Sigmoid colon (tissue), 4 donors: ENCODE measurements at regions not wholly inside any gene's neighbourhood (a gene's known extent, or its start where the extent isn't known, plus 50 kb on each side); places are given as distances from the start of the nearest gene placed in this dataset.

ENCODE experiments used
- EP300 ChIP-seq, 4 donors: sonication (generic); formaldehyde crosslinking; IDR thresholded peaks; one replicate each; pipeline ENCODE4 v1.6.1; 2017; ENCODE audit warnings: antibody characterized with exemption in 4 of 4
- POLR2A ChIP-seq, 2 donors: fragments of 450-650 bp; IDR thresholded peaks; one replicate each; pipeline ENCODE4 v1.6.1; 2016; ENCODE audit warnings: antibody characterized with exemption in 2 of 2, mild to moderate bottlenecking in 2 of 2, moderate library complexity in 2 of 2
- POLR2AphosphoS5 ChIP-seq, 4 donors: sonication (generic); formaldehyde crosslinking; IDR thresholded peaks; one replicate each; pipeline ENCODE4 v1.6.1; 2017; ENCODE audit warnings: antibody characterized with exemption in 4 of 4
- TF ChIP-seq, protein P1 (sequence below), 4 experiments: fragments of 450-650 bp in 3 of 4; fragments of 200-600 bp in 1 of 4; IDR thresholded peaks; one replicate each; pipeline ENCODE4 v1.5.1; 2016 to 2019; ENCODE audit warnings: antibody characterized with exemption in 4 of 4, mild to moderate bottlenecking in 3 of 4, moderate library complexity in 2 of 4

DNA sequence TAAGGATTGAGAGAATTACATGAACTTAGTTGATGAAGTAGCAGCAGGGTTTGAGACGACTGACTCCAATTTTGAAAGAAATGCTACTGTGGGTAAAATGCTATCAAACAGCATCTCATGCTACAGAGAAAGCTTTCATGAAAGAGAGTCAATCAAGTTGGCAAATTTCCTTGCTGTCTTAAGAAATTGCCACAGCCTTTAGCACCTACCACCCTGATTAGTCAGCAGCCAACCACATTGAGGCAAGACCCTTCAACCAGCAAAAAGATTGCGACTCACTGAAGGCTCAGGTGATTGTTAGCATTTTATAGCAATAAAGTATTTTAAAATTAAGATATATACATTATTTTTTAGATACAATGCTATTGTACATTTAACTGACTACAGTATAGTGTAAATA is 80.9 kb downstream of the RAP2B start:
- TF ChIP-seq, protein P1, sequence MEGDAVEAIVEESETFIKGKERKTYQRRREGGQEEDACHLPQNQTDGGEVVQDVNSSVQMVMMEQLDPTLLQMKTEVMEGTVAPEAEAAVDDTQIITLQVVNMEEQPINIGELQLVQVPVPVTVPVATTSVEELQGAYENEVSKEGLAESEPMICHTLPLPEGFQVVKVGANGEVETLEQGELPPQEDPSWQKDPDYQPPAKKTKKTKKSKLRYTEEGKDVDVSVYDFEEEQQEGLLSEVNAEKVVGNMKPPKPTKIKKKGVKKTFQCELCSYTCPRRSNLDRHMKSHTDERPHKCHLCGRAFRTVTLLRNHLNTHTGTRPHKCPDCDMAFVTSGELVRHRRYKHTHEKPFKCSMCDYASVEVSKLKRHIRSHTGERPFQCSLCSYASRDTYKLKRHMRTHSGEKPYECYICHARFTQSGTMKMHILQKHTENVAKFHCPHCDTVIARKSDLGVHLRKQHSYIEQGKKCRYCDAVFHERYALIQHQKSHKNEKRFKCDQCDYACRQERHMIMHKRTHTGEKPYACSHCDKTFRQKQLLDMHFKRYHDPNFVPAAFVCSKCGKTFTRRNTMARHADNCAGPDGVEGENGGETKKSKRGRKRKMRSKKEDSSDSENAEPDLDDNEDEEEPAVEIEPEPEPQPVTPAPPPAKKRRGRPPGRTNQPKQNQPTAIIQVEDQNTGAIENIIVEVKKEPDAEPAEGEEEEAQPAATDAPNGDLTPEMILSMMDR (IDR thresholded peaks at IDR 0.05): no peak
- no peak for TF ChIP-seq EP300 (IDR thresholded peaks at IDR 0.05)
- TF ChIP-seq POLR2A (IDR thresholded peaks at IDR 0.05): no peak
- TF ChIP-seq POLR2AphosphoS5 (IDR thresholded peaks at IDR 0.05): no peak
